ENCODE measurements at regions not wholly inside any gene's neighbourhood (a gene's known extent, or its start where the extent isn't known, plus 50 kb on each side); places are given as distances from the start of the nearest gene placed in this dataset.

- H2AK5ac ChIP-seq (ENCODE audit: low read depth, low read length): no peak overlapping the region
- no peak overlapping the region for H2BK20ac ChIP-seq (ENCODE audit: low read depth, low read length)
- CTCF ChIA-PET: interaction anchor here (1.4 kb wide), 1 partner anchor 21 kb away, joined by 3 read pairs; no protein-coding TSS in a partner anchor
- no peak overlapping the region for H2BK15ac ChIP-seq (ENCODE audit: low read depth, low read length)
- dilution Hi-C loops (cut with HindIII; ENCODE audit: low sequenced_read_pairs, unreplicated experiment) (no loop called here), intact Hi-C loops (cut with micrococcal nuclease) (no loop called here), in situ Hi-C loops (cut with MboI; ENCODE audit: low sequenced_read_pairs) (no loop called here)
- H2AK9ac ChIP-seq (replicated peaks; ENCODE audit: low read depth, low read length, poor library complexity): no peak overlapping the region
- H4K8ac ChIP-seq (ENCODE audit: low read depth in 2 of 2, low read length in 2 of 2): no peak overlapping the region
- no TSS peak for BruUV-seq (replicated peaks)
- no peak overlapping the region for H2AFZ ChIP-seq (replicated peaks; ENCODE audit: low read length, poor library complexity)
- no peak overlapping the region for H2BK120ac ChIP-seq (ENCODE audit: low read depth, low read length)
- H3K27ac ChIP-seq (ENCODE audit: insufficient read depth, low read length): no peak overlapping the region
- H3K4me3 ChIP-seq (ENCODE audit: insufficient read depth, low read depth, low read length): no peak overlapping the region
- H3K79me1 ChIP-seq (ENCODE audit: low read depth in 1 of 2, low read length in 2 of 2): no peaks in the 10 kb centered on the region
- H3K4me2 ChIP-seq (ENCODE audit: low read depth, low read length): no peak overlapping the region
- no peak overlapping the region for H3K23ac ChIP-seq (ENCODE audit: low read depth, low read length)
- no peak overlapping the region for H3K9ac ChIP-seq (ENCODE audit: low read depth, low read length)
- no peak overlapping the region for H2BK5ac ChIP-seq (ENCODE audit: low read depth, low read length, poor library complexity, severe bottlenecking)
- H3K36me3 ChIP-seq (ENCODE audit: control insufficient read depth, insufficient read depth, low read length): no peaks in the 10 kb centered on the region
- DNase-seq (no peak), ATAC-seq (ENCODE audit: low read depth) (no peak)
- no peaks in the 10 kb centered on the region for H3K9me1 ChIP-seq (ENCODE audit: insufficient read depth, low read length)
- H3K4ac ChIP-seq (ENCODE audit: low read depth, low read length): no peak overlapping the region
- WGBS, 2 experiments (ENCODE audit: extremely low coverage in 2 of 2, insufficient read length in 1 of 2): 11% methylated on average over 1 of the region's 5 CpGs; no CpG with 5 or more reads in 1 of the 2 experiments
- no peak overlapping the region for H4K91ac ChIP-seq (ENCODE audit: insufficient read depth, low read depth, low read length)
- no peaks in the 10 kb centered on the region for H3K9me3 ChIP-seq (ENCODE audit: control insufficient read depth, insufficient read depth, low read length)
- no peak overlapping the region for H3K56ac ChIP-seq (ENCODE audit: extremely low read depth, insufficient read depth, low read length)
- TF ChIP-seq NFE2L2 (IDR thresholded peaks at IDR 0.05; ENCODE audit: low read depth, low read length) (no peak), BHLHE40 (IDR thresholded peaks at IDR 0.05; ENCODE audit: low read depth, low read length) (no peak), ELK1 (IDR thresholded peaks at IDR 0.05; ENCODE audit: borderline replicate concordance, low read depth, low read length) (no peak)
- POLR2A ChIA-PET (ENCODE audit: unreplicated experiment): no interaction called here
- peaks cover 3% of the 10 kb centered on the region; the same call in 1 of the 2 replicates for H3K4me1 ChIP-seq (ENCODE audit: control insufficient read depth, insufficient read depth, low read length)
- no peaks in the 10 kb centered on the region for H3K27me3 ChIP-seq (ENCODE audit: control insufficient read depth, insufficient read depth, low read length)
- no peak overlapping the region for H3K18ac ChIP-seq (ENCODE audit: low read depth, low read length)
- H3K14ac ChIP-seq (replicated peaks; ENCODE audit: low read depth, low read length): no peak overlapping the region
- no peaks in the 10 kb centered on the region for H4K20me1 ChIP-seq (ENCODE audit: insufficient read depth, low read length)
- H4K5ac ChIP-seq (ENCODE audit: low read depth, low read length): no peak overlapping the region
Measured at GRCh38 chr16:73151225-73151624, 103.3 kb upstream of the ZFHX3 start.
